Duodenal mucosa (tissue), 2 donors: ENCODE measurements at regions not wholly inside any gene's neighbourhood (a gene's known extent, or its start where the extent isn't known, plus 50 kb on each side); places are given as distances from the start of the nearest gene placed in this dataset.
"Not testable (repeated sequence)": the region's sequence is repeated elsewhere in the genome, so short reads cannot be mapped to it uniquely, and the experiment has no call there.

ENCODE experiments used
- H3K27ac ChIP-seq: one replicate; pipeline ENCODE4 v1.7.0; 2013; ENCODE audit warnings: low read depth, low read length
- H3K27me3 ChIP-seq, 2 donors: one replicate each; pipeline ENCODE4 v1.7.0; 2013; ENCODE audit warnings: low read length in 2 of 2, control low read depth in 1 of 2; ENCODE audit not compliant: insufficient read depth in 2 of 2, control insufficient read depth in 1 of 2
- H3K36me3 ChIP-seq, 2 donors: one replicate each; pipeline ENCODE4 v1.7.0; 2013; ENCODE audit warnings: low read length in 2 of 2, control low read depth in 1 of 2; ENCODE audit not compliant: insufficient read depth in 2 of 2, control insufficient read depth in 1 of 2
- H3K4me1 ChIP-seq, 2 donors: one replicate each; pipeline ENCODE4 v1.7.0; 2013; ENCODE audit warnings: low read length in 2 of 2, control low read depth in 1 of 2; ENCODE audit not compliant: insufficient read depth in 2 of 2, control insufficient read depth in 1 of 2
- H3K4me3 ChIP-seq, 2 donors: one replicate each; pipeline ENCODE4 v1.7.0; 2013; ENCODE audit warnings: low read length in 2 of 2, low read depth in 1 of 2
- H3K9ac ChIP-seq, 2 donors: one replicate each; pipeline ENCODE4 v1.7.0; 2013; ENCODE audit warnings: low read length in 2 of 2, low read depth in 1 of 2
- H3K9me3 ChIP-seq, 2 donors: one replicate each; pipeline ENCODE4 v1.7.0; 2013; ENCODE audit warnings: low read length in 2 of 2, control low read depth in 1 of 2; ENCODE audit not compliant: control insufficient read depth in 1 of 2

- H3K27ac ChIP-seq, H3K4me1 ChIP-seq, H3K9me3 ChIP-seq, H3K9ac ChIP-seq, H3K36me3 ChIP-seq, H3K27me3 ChIP-seq, H3K4me3 ChIP-seq: not testable (repeated sequence)
Observed at GRCh38 chr4:69411981-69412380, 83.7 kb downstream of the UGT2B4 start.

GRCh38 chr4:69424722-69425121 is 71.0 kb downstream of the UGT2B4 start:
- not testable (repeated sequence) for H3K4me3 ChIP-seq, H3K4me1 ChIP-seq, H3K27ac ChIP-seq, H3K9me3 ChIP-seq, H3K36me3 ChIP-seq, H3K27me3 ChIP-seq, H3K9ac ChIP-seq
